ENCODE measurements at regions not wholly inside any gene's neighbourhood (a gene's known extent, or its start where the extent isn't known, plus 50 kb on each side); places are given as distances from the start of the nearest gene placed in this dataset.

- peak; percentile 1 for DNase-seq (ENCODE audit: low read depth)
- H3K4me3 ChIP-seq (ENCODE audit: low read length): no peak overlapping the region
- TF ChIP-seq CTCF (conservative IDR thresholded peaks at IDR 0.05; ENCODE audit: low read length): no peak
Observed at GRCh38 chr20:24236201-24236600, 233.2 kb upstream of the SYNDIG1 start.

- TF ChIP-seq CTCF (conservative IDR thresholded peaks at IDR 0.05; ENCODE audit: low read length): no peak
- H3K4me3 ChIP-seq (ENCODE audit: low read length): no peak overlapping the region
- DNase-seq (ENCODE audit: low read depth): no peak
Observed at GRCh38 chr20:24235296-24236175, 233.9 kb upstream of the SYNDIG1 start.

GRCh38 chr20:24227600-24227999, 239.0 kb upstream of the GGTLC1 start:
- TF ChIP-seq CTCF (conservative IDR thresholded peaks at IDR 0.05; ENCODE audit: low read length): no peak
- H3K4me3 ChIP-seq (ENCODE audit: low read length): no peak overlapping the region
- DNase-seq (ENCODE audit: low read depth): no peak

DNA sequence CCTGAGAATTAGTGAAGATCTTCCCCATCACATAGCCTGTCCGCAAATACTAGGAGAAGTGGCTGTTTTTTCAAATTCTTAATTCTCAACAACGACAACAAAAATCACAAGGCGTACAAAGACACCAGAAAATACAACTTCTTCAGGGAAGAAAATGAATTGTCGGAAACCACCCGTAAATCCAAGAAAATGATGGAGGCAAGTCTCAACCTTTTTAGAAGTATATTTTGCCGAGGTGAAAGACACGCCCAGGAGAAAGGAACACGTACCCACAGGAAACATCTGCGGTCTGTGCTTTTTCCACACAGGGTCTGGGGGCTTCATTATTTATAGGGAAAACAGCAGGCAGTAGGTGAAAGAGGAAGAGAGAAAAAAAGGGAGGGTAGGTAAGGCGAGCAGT, 223.9 kb upstream of the GGTLC1 start:
- DNase-seq (ENCODE audit: low read depth): no peak
- no peak overlapping the region for H3K4me3 ChIP-seq (ENCODE audit: low read length)
- TF ChIP-seq CTCF (conservative IDR thresholded peaks at IDR 0.05; ENCODE audit: low read length): no peak

GRCh38 chr20:24211972-24212371, 223.4 kb upstream of the GGTLC1 start:
- no peak for DNase-seq (ENCODE audit: low read depth)
- no peak for TF ChIP-seq CTCF (conservative IDR thresholded peaks at IDR 0.05; ENCODE audit: low read length)
- no peak overlapping the region for H3K4me3 ChIP-seq (ENCODE audit: low read length)

- TF ChIP-seq CTCF (conservative IDR thresholded peaks at IDR 0.05; ENCODE audit: low read length): no peak
- H3K4me3 ChIP-seq (ENCODE audit: low read length): no peak overlapping the region
- DNase-seq (ENCODE audit: low read depth): no peak
Observed at GRCh38 chr20:24210356-24210755, 221.8 kb upstream of the GGTLC1 start.

DNA sequence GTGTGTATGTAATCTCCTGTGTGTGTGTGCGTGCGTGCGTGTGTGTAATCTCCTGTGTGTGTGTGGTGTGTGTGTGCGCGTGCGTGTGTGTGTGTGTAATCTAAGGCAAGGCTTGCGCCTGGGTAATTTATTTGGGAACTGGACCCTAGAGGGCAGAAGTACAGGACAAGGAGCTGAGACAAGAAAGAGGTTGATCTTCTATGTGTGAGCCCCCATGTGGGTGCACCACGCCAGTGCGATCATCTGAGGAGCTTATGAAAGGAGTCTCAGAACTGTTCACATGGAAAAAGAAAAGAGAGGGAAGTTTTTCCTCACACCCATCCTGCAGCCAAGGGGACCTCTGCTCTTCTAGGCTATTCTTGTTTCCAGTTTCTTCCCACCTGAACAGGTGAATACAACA, 220.1 kb upstream of the GGTLC1 start:
- TF ChIP-seq CTCF (conservative IDR thresholded peaks at IDR 0.05; ENCODE audit: low read length): no peak
- no peak for DNase-seq (ENCODE audit: low read depth)

More for the DNA sequence above, 220.1 kb upstream of the GGTLC1 start:
- no peak overlapping the region for H3K4me3 ChIP-seq (ENCODE audit: low read length)

Data from AG10803 (cell line).